RCC 7860 (cell line): ENCODE measurements at regions not wholly inside any gene's neighbourhood (a gene's known extent, or its start where the extent isn't known, plus 50 kb on each side); places are given as distances from the start of the nearest gene placed in this dataset.

ENCODE experiments used
- DNase-seq: peaks from one replicate; pipeline ENCODE4 v3.0.0-alpha.2; 2015; ENCODE audit warnings: low spot score
- FAIRE-seq: peaks from 2 replicates; lab custom pipeline; 2012; peaks lifted over from hg19 to GRCh38; lab: Jason Lieb, UNC

DNA sequence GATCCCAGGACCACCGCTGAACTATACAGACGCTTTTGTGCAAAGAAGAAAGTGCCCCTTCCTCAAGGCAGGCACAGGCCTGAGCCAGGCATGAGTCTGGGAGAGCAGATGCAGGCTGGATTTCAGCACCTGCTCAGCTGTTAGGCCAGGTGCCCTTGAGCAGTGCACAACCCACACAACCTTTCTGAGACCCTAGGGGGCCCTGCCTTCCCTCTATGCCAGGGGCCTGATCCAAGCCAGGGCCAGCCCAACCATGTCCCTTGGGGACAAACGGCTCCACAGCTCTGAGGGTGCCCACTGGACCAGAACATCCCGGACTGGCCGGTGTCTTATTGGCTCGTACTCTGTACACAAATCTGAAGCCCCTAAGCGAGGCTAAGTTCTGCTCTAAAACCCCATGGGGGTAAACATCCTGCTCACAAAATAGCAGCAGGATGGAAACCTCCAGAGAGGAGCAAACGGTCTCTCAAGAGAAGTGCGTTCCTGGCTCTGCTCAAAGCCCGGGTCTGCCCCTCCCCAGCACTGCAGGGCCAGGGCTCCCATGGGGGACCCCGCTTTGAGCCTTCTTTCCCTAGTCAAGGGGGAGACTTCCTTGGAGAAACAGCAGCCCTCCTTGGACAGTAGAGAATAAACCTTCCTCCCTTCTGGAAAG, 275.1 kb downstream of the NPHP4 start:
- DNase-seq = no peak
- FAIRE-seq = no peak

DNA sequence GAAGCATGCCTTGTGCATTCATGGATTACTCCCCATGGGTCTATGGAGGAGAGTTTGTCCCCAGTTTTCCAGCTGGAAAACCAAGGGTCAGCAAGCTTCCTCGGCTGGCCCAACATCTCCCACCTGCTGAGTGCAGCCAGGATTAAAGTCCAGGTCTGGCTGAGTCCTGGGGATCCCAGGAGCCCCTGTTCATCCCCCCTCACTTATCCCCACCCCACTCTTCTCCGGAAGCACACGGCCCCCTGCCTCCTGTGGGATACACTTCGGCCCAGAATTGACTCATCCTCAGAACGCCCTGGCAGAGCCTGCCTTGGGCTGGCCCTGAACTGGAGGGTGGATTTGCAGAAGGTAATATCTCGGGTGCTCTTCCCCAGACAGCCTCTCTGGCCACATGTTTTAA, 276.1 kb downstream of the NPHP4 start:
- DNase-seq (no peak), FAIRE-seq (no peak)

DNA sequence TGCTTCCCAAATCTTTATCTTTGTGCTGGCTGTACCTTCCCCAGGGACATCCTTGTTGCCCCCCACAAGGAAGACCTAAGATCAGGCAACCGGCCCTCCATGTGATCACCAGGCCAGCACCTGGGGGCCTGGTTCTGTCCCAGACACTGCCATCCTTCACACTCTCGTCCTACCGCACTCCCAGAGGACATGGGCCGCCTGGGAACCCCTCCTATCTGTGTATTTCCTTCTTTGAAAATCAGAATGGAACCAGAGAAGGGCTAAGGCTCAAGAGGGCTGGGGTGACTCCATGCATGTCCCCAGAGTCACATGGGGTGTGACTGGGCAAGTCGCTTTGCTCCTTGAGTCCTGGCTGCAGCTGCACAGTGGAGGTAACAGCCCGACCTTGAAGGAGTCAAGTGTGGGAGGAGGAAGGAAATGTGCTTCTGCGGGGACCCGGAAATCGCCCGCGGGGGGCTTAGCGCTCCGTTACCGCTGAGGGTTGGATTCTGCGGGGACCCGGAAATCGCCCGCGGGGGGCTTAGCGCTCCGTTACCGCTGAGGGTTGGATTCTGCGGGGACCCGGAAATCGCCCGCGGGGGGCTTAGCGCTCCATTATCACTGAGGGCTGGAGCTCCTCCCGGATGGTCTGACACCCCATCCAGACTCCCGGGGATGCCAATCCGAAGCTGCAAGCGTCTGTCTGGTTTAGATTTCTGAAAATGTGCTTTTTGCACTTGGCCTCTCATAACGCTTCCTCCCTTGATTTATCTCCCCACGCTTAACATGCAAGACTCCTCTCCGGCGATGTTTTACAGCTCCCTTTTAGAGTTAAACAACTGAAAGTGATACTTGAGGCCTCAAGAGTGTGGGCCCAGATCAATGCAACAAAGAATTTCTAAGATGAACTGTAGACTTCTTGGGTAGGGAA, 278.9 kb downstream of the NPHP4 start:
- FAIRE-seq = no peak
- DNase-seq = no peak

DNA sequence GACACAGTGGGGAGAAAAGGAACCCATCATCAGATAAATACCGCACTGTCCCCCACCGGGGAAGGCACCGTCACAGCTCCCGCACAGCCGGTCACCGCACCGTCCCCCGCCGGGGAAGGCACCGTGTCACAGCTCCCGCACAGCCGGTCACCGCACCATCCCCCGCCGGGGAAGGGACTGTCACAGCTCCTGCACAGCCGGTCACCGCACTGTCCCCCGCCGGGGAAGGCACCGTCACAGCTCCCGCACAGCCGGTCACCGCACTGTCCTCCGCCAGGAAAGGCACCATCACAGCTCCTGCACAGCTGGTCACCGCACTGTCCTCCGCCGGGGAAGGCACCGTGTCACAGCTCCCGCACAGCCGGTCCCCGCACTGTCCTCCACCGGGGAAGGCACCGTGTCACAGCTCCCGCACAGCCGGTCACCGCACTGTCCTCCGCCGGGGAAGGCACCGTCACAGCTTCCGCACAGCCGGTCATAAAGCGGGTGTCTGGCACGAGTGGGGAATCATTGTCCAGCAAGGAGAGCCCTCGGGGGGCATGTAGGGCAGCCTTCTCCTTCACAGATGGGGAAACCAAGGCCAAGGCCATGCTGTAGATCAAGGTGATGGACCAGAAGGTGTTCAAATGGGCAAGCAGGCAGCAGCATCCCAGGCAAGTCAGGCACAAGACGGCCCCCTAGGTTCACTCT, 280.1 kb downstream of the NPHP4 start:
- no peak for FAIRE-seq
- no peak for DNase-seq

DNA sequence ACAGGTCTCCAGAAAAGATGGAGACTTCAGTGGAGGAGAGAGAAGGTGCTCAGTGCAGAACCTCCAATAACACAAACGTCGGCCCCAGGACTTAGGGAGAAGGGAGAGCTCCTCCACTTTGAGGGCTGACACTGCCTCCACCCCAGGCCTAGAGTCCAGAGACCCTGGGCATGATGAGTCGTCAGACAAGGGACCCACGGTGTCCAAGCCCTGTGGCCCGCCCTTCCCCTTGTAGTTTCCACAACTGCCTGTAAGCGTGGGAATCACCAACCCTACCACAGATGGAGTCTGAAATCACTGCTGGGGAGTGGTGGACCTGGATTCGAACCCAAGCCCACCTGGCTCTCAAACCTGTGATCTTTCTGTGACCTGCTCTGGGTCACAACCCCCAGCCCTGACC, 281.1 kb downstream of the NPHP4 start:
- DNase-seq (no peak), FAIRE-seq (no peak)

DNA sequence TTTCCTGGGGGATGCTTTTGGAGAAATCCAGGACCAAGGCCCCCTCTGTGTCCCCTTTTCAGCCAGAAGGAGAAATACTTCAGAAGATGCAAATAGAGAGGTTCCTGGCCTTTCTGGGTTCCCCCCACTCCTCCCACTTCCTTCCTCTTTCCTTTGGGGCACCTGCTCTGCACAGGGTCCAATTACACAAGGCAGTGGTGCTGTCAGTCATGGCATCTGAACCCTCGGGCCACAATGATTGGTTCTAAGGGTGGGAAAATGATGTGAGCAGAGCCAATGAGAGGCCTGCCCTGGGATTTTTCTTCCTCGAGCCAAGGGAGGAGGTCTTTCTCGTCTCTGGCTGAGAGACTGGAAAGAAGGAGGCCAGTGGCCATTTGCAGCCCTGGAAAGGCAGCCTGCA, 282.2 kb downstream of the NPHP4 start:
- no peak for DNase-seq
- no peak for FAIRE-seq

DNA sequence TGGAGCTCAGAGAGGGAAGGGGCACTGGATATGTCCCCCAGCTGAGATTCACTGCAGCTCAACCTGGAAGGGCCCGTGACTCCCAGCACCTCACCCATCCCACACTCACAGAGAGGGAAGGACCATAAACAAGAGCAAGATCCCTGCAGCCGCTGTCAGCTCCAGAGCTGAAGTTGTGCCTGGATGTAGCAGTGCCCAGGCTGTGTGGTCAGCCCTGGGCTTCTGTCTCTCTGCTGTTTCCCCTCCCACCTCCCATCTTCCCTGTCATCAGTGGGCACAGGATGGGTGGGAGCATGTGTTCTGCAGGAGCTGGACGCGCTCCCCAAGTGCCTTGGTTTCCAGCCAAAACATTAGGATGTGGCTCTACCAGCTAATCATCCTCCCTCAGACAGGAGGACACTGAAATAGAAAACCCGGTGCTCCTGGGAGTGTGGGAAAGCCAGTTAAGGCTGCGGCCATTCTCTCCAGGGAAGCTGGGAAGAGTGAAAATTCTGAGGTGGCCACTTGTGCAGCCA, 282.7 kb downstream of the NPHP4 start:
- FAIRE-seq (no peak), DNase-seq (no peak)

DNA sequence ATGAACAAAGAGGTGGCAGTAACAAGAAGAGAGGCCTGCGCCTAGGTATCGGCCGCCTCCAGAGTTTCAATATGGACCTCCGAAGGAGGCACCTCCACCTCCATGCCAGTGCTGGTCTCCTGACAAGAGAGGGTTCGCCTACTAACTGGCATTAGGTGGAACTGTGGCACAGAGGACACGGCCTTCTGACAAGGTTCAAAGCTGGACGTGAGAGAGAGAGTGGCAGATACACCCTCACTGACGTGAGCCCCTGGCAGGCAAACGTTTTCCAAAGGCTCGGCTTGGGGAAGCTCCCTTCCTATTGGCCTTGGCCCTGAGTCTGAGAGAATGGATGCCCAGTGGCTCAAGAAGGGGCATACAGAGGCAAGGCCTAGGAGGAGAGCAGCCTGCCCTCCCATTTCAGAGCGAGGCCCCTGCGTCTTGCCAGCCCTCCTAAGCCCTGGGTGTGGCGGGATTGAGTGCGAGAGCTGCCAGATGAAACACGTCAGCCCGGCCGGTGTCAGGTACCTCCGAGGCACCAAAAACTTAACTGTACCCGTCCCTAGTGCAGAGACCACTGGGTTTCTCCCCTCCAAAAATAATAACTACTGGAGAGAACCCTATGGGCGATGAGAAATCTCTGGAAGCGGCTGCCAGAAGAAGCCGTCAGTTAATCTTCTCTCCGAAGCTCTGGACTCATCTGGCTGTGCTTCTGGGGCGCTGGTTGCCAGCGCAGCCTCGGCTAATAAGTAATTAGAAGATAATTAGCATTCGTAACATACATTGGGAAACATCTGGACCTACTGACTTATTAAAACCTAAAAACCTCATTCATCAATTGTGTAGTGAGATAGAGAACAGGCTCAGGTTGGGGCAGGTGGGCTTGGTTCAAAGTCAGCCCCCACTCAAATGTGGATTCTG, 283.6 kb downstream of the NPHP4 start:
- FAIRE-seq (no peak), DNase-seq (no peak)

DNA sequence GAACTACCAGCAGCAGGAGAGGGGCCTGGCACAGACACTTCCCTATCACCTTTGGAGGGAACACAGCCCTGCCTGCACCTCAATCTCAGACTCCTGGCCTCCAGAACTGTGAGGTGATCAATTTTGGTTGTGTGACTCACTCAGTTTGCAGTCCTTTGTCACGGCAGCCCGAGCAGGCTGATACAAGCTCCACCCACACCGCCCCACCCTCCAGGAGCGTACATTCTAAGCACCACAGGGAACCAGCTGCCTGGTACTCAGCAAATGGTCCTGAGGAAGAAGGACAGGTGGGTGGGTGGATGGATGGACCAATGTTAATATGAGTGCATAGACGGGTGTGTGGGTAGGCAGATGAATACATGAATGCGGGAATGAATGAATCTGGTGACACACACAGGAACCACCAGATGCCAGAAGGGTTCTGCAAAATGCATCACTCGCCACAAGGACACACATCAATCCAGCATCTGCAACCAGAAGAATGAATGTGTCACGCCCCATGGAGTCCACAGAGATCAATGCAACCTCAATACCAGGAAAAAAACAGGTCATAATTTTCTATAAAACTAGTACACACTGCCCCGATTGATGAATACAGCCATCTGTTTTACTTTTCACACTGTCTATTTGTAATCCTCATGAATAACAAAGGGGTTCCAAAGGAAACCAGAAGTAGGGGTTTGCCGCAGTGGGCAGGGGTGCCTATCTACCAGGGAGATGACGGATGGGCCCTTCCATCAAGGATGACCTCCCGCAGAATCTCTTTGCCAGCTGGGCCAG, 284.5 kb downstream of the NPHP4 start:
- no peak for FAIRE-seq
- no peak for DNase-seq

DNA sequence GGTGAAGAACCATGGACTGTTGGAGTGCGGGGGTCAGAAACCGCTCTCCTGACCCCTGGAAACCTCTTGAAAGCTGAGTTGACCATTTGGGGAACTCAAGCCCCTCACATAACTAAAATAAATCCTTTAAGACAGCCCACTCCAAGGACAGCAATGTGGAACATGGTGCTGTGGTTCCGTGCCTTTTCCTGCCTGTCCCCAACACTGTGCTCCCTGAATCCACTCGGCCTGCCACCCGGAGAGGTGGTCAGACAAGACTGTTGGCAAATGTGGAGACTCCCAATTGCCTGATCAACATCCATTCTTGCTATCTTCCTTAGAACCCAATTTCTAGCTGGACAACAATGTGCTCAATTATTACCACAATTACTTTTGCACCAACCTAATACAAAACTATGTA, 286.0 kb downstream of the NPHP4 start:
- FAIRE-seq = no peak
- DNase-seq = no peak

DNA sequence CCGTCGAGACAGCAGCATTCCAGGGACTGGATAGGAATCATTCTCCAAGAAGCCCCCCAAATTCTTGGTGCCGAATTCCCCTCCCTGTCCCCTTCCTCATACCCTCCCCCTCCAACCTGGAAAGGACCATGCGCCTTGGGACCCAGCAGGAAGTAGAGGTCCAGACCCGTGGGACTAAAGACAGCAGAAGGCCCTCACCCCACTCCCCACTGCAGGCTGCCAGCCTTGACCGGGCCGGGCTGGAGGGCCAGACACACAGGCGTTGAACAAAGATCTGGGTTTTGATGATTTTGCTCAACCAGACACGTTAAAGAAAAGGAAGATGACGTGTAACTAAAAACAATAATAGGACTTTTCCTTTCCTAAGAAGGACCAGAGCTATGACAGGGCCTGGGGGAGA, 286.5 kb downstream of the NPHP4 start:
- FAIRE-seq = no peak
- DNase-seq = no peak

DNA sequence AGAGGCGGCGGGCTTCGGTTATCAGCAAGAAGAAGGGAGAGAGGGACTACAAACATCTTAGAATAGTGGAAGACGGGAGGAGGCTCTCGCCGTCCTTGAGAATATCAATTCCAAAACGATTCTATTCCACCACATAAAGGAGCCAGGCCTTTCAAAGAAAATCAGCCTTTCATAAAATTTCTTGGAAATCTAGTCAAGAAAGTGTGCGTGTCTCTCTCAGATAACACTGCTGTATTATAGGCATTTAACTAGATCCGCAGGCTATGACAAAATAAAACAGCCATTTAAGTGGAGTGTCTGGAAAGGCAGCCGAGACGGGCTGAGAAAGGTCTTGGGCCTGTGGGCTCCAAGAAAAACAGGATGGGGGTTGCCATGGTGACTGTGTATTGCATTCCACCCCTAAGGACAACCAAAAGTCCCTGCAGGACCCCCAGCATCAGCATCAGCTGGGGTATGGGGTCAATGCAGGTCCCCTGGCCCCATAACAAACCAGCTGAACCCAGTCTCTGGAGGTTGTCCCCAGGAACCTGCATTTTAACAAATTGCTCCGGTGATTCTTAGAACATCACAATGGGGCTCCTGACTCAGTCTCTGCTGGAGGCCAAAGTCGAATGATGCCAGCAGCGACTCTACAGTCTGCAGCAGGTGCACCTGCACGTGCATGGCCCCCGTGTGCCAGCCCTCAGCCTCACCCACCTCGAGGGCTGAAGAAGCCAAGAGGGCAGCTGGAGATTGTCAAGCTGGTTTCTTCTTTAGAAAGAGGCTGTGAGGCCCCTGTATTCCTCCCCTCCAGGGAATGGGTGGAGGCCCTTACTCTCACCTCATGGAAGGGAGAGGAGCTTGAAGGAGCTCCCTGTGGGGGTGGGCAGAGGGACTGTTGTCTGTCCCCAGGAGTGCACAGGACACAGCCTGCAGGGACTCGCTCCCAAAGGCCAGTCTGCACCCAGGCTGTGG, 287.4 kb downstream of the NPHP4 start:
- FAIRE-seq (no peak), DNase-seq (no peak)

DNA sequence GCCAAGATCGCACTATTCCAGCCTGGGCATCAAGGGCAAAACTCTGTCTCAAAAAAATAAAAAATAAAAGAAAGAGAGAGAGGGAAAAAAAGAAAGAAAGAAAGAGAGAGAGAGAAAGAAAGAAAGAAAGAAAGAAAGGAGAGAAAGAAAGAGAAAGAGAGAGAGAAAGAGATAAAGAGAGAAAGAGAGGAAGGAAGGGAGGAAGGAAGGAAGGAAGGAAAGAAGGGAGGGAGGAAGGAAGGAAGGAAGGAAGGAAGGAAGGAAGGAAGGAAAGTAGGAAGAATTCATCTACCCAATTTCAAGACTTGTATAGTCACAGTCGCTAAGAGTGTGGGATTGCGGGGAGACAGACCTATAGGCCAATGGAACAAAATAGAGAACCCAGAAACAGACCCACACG, 290.6 kb downstream of the NPHP4 start:
- no peak for FAIRE-seq
- no peak for DNase-seq

DNA sequence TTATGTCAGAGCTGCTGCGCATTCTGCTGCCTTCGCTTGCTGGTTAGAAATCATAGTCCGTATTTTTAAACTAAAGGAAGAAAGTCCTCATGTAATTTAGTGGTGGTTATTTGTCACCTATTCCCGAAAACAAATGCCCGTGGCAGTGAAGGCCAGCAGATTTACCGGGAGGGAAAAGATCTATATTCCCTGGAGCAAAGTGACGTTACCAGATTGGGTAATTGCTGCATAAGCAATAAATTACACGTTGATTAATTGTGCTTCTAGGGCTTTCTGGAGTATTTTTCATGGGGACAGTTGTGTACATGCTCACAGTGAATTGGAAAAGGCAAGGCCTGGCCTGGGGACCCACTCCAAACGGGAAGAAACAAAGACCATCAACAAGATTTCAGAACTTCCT, 298.7 kb downstream of the NPHP4 start:
- FAIRE-seq (no peak), DNase-seq (no peak)

DNA sequence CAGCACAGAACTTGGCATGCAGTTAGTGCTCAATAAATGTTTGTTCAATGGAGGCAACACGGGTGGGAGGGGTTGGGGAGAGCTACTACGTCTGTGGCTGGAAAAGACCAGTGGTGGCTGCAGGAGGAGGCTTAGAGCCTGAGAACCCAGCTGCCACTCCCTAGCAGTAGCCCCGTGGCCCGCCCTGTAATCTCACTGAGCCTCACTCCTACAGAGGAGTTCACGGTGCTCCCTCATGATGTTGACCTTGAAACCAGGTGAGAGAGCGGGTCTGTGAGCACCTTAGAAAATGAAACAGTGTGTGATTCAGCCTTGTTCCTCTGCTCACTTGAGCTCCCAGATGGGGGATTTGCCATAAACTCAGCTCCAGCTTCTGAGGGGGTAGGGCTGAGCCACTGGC, 299.6 kb downstream of the NPHP4 start:
- no peak for FAIRE-seq
- no peak for DNase-seq

DNA sequence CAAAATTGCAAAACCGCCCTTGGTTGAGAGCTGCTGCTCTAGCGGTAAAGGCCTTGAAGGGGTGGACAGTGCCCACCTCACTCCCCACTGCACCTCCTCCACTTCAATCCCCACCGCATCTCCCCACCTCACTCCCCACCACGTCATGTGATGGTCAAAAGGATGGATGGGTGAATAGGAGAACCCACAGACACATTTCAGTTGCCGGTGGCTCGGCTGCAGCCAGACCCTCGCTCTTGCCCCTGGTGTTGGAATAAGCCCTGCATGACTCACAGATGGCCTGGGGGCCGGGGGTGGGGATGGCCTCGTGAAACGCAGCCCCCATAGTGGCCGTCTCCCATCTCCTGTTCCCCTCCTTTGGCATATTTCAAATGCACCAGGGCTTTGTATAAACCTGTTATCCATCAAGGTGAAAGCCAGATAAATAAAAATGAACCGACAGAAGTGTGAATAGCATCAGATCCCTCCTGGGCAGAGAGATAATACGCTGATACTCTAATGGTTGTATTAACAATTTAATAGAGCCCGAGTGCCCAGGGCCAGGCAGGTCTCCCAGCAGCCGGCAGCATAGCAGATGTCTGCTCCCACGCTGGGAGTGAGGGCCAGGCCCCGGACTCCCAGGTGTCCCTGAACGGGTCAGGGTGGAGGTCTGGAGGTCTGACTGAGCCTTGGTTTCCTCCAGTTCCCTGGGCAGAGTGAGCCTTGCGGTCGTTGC, 300.3 kb downstream of the NPHP4 start:
- DNase-seq = no peak

DNA sequence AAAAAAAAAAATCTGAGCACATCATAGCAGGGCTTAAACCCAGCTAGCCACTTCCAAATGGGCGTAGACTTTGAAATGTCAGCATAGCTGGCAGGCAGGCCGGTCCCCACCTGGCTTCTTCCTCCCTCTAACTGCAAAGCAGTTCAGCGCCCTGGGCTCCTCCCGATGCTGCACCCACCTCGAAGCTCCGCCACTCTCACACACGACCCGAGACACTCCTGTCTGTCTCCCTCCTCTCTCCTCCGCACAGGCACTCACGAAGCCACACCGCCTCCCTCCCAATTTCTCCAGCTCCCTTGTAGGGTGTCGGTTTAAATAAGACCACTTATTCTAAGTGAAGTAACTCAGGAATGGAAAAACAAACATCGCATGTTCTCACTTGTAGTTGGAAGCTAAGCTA, 301.3 kb downstream of the NPHP4 start:
- FAIRE-seq = no peak
- no peak for DNase-seq

More for the DNA sequence above, 300.3 kb downstream of the NPHP4 start:
- FAIRE-seq = no peak

DNA sequence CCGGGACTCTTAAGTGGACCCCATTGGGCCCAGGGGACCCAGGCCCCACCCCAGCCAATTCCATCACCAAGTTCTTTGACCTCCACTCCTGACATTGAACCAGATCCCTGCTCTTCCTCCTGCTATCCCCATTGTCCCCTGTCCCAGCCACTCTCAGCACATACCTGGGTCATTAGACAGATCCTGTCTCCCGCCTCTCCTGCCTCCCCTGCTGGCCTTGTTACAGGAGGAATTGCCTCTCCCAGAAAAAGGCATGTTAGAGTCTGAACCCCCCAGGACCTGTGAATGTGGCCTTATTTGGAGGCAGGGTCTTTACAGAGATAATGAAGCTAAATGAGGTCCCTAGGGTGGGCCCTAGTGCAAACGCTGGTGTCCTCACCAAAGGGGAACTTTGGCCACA, 301.9 kb downstream of the NPHP4 start:
- DNase-seq (no peak), FAIRE-seq (no peak)
